ENCODE measurements at regions not wholly inside any gene's neighbourhood (a gene's known extent, or its start where the extent isn't known, plus 50 kb on each side); places are given as distances from the start of the nearest gene placed in this dataset.

DNA sequence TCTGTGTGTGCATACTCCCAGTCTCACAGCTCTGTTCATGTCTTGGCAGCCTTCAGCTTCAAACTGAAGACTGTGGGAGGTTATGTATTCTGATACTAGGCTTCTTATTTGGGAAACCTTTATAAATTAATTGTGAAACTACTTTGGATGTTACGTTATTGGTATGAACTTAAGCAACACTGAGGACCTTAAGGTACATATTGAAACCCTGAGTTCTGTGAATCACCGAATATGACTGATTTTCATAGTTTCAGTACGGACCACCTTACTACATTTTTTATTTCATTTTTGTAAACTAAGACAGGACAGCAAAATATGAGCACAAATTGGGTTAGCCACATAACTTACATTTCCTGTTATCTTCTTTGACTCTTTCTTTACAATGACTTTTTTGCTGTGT lies 498.4 kb downstream of the PDGFC start:
- TF ChIP-seq CTCF (IDR thresholded peaks at IDR 0.05) (no peak), ZFX (IDR thresholded peaks at IDR 0.05; ENCODE audit: borderline replicate concordance) (no peak)

All from 22Rv1 (cell line).